ENCODE measurements at regions not wholly inside any gene's neighbourhood (a gene's known extent, or its start where the extent isn't known, plus 50 kb on each side); places are given as distances from the start of the nearest gene placed in this dataset.

GRCh38 chr13:65710514-65710913, 1519.6 kb downstream of the PCDH9 start:
- no peak for TF ChIP-seq CTCF (IDR thresholded peaks at IDR 0.05; ENCODE audit: low read length)
- no peak for TF ChIP-seq EZH2phosphoT487 (IDR thresholded peaks at IDR 0.05; ENCODE audit: low read length)
- TF ChIP-seq EZH2 (optimal IDR thresholded peaks at IDR 0.05; ENCODE audit: low read depth, low read length) = no peak

All from MM.1S (cell line).